ENCODE measurements at regions not wholly inside any gene's neighbourhood (a gene's known extent, or its start where the extent isn't known, plus 50 kb on each side); places are given as distances from the start of the nearest gene placed in this dataset.

DNA sequence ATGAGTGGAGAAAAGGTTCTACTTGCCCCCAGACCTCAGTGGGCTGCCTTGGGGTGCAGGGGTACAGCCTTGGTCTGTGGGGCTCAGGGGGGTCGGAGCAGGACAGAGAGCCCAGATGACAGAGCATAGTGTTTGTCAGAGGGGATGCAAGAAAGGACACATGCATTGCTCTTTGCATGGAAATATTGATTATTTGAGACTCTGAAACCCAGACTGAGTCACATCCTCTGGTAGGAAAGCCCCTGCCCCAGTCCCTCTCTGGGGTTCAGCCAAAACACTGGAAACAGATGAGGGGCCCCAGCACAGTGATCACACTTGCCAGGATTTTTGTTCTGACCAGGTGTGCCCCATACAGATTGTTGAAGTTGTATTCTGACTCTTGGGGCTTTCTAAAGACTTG is 1094.4 kb downstream of the BCL11B start:
- peak in 1 of 2 donors; percentile 59 for DNase-seq

DNA sequence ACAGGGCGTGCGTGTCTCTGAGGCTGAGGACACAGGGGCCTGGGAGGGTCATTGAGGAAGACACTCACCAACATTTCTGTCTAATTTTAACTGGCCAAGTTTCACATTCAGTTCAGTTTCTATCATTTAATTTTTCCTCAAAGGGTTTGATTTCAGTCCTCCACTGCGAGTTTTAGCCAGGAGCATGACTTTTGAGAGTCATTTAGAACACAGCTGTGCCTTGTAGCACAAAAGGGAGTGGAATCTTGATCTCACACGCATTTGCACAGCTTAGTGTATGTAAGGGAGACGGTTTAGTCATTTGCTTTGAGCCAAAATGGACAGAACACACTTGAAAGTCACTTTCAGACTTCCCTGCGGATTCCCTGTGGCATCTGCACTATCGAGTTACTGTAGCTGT is 1090.8 kb downstream of the BCL11B start:
- no peak for DNase-seq

DNA sequence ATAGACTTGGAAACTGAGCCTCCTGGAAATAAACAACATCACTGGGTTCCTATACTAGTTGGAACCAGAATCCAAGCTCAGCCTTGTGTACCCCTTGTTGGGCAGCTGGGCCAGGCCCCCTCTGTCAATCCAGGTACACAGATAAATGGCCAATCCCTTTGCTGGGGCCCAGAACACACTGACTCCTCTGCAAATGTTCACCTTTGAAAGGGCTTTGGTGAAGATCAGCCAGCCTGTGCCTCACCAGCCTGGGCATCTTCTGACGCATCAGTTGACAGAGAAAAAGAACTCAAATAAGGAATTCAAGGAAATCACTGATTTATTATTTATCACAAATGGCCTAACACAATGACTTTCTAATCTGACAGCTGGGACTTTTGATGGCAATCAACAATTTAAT is 1090.2 kb downstream of the BCL11B start:
- no peak for DNase-seq

DNA sequence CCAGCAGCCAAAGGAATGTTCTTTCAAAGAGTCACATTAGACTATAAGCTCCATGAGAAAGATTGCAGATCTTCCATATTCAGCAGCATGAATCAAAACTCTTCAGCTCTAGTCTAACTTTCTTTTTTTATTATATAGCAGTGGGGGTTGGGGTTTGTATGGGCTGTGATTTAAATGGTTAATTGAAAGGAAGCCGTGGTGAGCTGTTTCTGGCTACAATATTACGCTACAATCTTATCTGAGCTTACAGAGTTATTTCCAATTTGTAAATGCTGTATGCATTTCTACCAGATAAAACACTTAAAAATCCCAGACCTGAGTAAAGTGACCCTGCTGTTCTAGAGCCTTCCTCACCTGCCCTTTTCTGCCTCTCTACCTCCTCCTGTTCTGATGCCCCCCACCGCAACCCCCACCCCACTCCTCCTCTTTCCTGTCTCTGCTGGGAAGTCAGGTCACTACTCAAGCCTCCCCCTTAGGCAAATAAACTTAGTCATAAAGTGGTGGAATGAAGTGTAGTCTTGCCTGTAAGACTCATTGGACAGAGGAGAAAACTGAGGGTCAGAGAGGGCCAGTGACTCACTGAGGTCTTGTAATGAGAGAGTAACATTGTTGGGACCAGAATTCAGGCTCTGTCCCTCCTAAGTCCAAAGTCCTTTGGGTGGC is 1089.5 kb downstream of the BCL11B start:
- peak in 1 of 2 donors; percentile 52 for DNase-seq

DNA sequence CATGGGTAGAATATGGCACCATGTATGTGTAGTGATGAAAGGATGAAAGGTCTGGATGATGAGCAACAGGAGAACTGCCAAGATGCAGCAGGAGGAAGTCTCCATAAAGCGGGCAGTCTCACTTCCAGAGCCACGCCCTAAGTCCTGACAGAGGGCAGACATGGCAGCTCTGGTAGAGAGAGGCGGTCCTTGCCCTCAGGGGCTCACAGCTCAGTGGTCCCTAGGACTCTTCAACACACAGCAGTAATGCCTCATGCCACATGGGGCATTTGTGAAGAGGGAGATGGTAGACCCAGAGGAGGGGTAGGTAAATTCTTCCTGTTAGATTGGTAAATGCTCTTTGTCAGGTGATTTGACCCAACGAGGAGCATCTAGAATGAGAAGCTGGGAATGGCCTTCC is 1088.4 kb downstream of the BCL11B start:
- DNase-seq, result no peak

DNA sequence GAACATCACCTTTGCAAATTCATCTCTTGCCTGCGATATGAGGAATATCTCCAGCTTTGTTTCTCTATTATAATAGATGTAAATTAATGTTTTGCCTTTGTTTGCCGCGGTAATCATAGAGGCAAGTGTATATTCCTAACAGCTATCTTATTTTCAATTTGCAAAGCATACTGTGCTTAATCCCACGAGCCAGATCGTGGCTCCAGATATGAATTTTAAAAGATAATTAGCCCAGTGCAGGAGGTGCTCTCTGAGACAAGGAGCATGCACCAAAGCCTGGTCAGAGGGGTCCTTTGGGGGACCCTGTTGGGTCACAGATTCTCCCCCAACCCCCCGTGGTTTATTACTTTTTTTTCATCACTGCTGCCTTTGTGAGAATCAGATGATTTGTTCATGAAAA is 1087.5 kb downstream of the BCL11B start:
- DNase-seq, result no peak

DNA sequence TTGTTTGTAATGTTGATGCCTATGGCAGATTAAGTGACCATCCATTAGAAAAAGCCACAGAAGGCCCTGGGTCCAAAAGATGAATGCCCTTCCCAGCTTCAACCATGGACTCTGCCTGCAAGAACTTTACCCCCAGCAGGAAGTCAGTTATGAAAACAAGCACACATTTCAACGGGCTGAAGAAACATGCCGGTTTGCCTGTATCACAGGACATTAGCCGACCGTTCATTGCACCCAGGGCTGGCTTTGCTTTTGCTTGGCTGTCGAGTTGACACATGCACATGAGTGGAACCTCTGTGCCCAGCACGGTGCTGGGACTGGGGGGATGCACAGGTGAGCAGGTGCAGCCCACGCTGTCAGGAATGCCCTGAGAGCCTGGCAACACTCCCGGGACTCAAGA is 1087.0 kb downstream of the BCL11B start:
- no peak for DNase-seq

DNA sequence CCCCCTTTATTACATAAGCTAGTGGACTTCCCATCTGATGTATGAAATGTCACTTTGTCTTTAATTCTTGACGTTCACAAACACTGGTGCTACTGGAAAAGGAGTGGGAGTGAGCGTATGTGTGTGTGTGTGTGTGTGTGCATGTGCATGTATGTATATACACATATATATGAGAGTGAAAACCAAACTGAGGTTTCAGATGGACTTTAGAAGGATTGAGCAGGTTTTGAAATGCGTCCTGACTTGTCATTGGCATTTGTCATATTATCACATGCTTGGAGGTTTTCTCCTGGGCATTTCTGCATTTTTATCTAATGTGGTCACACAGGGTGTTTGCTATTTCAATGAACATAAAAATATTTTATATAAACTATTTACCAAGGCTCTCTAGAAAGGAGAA is 1085.9 kb downstream of the BCL11B start:
- DNase-seq, result no peak

DNA sequence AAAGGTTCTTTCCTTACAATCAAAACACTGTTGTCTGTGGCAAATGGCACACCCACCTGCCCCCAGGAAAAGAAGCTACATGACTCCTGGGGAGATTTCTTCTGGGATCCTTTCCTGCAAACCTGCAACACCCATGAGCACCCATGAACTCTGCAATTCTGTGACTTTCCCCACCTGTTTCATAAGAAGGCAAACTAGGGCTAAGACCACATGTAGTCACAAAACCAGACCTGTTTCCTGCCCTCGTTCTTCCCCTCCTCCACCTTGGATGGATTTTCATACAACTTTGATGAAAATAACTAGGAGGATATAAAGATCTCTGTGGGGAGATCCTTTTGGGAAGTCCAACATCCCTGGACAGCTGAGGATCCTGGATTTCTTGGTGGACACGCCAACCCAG is 1084.7 kb downstream of the BCL11B start:
- peak in 1 of 2 donors; percentile 41 for DNase-seq

DNA sequence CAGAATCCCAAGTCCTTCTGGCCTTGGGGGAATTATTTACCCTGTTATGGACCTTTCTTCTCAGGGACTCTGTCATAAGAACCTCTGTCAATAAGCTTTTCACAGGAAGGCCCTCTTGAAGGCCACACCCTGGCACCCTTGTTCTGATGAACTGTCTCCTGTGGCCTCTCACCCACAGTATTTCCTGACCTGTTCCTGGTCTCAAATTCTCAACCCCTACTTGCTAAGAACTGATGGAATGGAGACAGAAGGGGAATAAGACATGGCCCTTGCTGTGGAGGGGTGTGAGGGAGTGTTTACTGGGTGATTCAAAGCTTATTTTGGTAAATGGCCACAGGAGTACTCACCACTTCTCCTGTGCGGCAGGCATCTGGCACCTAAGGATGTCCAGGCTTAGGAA is 1082.9 kb downstream of the BCL11B start:
- DNase-seq, result peak; percentile 37 to 69

DNA sequence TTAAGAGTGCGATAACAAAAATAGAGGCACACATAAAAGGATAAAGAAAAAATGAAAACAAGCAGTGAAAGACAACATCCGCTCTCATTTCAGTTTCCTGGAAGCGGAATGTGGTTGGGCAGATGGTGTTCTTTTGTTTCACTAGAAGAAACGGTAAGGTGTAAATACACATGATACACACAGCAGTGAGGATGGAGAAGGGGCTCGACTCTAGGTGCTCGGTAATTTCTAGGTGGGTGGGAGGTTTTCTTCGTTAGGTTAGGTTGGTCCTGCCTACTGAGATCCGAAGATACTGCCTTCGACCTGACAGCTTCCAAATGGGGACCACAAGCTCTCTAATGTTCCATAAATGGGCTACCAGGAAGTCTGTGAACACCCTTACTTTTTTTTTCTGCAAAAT is 1082.5 kb downstream of the BCL11B start:
- peak; percentile 75 to 86 for DNase-seq

DNA sequence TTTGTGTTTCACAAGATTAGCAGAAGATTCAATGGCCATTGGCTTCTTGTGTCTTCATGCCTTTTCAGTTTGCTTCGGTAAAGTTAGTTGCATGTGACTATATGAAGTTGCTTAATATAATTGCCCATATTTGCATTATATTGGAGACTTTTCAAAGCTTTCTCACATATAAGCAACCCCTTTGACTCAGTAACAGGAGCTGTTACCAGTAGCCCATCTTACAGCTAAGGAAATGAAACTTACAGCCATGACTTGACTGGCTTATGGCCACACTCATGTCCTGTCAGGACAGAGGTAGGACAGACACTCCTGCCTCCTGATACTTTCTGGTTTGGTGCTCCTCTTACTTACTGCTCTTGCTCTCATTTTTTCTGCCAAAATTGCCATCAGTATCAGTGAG is 1082.1 kb downstream of the BCL11B start:
- no peak for DNase-seq

DNA sequence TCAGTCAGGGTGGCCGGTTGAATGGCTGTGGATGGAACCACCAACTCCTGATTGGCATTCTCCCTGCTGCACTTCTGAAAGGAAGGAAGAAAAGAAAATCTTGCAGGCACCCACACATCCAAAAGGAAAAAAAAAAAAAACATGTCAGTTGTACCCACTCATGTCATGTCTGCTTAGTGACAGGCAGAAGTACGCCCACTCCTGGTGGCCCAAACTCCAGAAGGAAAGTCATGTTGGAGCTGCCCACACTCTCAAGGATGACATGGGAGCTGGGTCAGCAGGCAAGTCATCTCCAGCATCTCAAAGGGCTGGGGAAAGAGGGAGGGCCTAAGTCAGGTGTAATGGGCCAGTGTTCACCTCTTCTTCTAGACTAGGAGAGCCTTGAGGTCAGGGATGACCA is 1079.1 kb downstream of the BCL11B start:
- no peak for DNase-seq

DNA sequence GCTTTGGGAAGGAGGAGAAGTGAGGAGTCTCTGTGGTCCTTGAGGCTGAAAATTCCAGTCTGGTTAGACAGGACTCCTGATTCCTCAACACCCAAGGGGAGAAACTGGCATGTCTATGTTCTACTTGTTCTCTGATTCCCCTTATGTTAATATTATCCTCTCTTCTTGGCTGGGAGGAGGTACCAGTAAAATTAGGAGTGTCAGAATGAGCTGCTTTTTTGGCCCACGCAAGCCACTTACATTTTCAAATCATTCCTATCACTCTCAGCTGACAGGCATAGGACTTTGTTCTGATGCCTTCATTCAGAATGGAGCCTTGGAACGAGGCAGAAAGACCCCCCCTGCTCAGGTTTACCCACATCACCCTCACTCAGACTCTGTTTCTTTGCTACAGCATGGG is 1077.2 kb downstream of the BCL11B start:
- DNase-seq, result no peak

DNA sequence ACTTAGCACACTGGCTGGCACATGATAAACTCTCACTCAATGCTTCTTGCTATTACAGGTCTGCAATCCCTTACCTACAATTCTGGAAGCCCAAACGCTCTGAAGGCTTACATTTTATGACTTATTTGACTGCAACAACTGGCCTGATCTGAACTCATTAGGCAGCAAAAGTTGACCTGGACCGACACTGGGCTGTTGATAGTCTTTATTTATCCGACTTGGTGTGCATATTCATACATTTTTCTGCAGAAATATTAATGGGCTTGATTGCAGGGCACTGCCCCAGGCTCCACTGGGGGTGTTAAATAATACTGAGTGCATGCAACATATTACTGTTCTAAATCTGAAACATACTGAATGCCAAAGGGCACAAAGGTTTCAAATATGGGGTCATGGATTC is 1076.7 kb downstream of the BCL11B start:
- no peak for DNase-seq

DNA sequence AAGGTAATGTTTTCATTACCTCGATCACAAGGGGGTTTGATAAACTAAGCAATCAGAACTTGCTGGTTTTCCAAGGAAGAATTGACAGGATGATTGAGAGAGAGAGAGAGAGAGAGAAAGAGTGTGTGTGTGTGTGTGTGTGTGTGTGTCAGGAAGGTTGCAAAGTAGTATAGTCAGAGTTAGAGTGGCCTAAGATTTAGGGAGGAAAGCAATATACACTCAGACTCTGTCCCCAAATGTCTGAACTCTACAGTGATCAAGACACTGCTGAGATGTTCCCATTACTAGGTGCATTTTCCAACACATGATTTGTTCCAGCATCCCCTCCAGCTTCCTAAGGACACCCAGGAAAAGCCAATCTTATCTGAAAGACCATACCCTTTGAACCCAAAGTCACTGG is 1074.1 kb downstream of the BCL11B start:
- no peak for DNase-seq

DNA sequence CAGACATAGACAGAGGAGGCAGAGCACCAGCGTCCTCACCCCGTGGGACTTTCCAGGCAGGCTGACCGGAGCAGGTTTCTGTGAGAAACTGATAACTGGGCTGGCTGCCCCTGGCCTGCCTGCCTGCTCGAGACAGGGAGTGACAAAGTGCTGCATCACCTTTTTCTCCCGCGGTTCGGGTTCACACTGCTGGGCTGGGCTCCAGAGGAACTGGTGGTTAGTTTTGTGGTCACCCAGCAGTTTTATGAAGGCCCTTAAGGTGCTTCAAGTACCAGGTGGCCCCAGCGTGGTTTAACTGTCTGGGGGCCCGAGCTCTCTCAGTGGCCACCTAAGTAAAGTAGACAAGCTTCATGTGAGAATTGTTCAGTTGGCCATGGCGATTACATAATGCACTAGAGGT is 1073.6 kb downstream of the BCL11B start:
- peak; percentile 33 to 71 for DNase-seq

DNA sequence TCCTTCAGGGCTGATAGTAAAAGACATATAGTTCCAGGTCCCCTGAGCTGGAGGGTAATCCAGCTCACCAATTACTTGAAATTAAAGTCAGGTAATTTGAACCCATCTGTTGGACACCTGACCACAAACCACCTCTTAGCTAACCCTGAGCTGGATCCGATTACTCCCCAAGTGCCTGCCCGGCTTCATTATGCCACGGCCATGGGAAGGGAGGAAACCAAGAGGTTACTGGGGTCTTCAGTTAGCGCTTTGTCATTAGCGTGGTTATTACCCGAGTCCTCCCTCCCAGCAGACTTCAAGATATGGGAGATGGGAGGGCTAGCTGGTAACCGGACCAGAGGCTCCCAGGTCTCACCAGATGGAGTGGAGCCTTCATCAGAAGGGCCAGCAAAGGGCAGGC is 1071.4 kb downstream of the BCL11B start:
- no peak for DNase-seq

DNA sequence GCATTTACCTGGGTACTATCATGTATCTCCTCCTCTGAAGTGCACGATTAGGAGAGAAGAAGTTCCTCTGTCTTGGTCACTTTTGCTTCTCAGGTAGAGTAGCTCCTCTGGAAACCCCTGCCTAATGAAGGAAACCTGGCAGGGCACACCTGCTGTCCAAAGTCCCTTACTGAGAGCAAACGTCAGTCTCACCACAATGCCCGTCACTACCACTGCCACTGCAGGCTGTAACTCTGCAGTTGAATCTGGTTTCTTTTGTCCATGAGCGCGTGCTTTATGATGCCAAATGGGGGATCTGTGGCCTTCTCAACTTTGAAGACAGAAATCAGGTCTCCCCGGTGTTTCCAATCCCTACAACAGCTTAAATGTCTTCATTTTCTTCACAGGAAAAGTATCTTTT is 1068.6 kb downstream of the BCL11B start:
- DNase-seq, result no peak

DNA sequence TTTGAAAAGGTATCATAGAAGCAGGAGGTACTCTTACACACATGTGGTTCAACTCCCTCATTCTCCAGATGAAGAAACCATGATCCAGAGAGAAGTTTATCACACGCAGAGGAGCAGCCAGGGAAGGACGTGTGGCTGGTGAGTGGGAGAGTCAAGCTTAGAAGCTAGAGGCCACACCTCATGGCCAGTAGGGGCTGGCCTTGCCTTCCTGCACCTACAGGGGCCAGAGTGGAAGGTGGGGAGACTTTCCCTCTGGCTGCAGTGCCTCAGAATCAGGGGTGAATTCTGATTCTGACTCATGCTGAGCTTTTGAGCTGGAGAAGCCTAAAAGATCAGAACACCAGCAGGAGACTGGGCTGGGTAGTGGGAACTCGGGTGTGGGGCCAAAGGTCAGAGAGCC is 1067.9 kb downstream of the BCL11B start:
- DNase-seq, result no peak

DNA sequence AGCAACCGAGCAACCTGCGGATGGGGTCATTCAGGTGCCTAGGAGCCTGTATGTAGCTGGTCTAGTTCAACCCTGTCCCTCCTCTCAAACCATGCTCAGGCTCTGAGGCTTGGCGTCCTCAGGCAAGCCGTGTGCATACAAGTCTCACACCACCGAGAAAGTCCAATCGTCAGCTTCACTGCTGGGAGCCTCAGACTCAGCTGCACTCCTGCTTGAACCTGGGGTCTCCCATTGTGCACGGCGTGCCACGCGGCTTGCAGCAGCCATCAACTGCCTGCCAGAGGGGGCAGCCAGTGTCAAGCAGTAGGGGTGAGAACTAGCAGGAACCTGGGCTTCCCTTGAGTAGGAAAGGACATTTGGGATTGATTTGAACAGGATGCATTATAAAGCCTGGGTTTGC is 1064.6 kb downstream of the BCL11B start:
- no peak for DNase-seq

DNA sequence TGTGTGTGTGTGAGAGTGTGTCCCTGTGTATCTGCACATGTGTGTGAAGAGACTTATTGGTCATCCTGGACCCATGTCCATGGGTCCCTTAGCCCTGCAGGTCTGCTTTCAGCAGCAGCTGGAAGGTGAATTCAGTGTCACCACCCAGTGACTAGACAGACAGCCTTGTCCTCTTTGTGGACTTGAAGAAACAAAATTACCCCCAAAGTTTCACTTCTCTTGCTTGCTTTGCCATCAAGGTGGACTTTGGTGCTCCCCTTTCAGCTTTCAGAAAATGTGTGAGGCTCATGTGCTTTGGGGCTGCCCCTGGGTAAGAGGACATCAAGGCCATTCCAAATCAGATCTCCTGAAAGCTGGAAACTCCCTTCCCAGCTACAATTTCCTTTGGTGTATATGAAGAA is 1063.8 kb downstream of the BCL11B start:
- no peak for DNase-seq

DNA sequence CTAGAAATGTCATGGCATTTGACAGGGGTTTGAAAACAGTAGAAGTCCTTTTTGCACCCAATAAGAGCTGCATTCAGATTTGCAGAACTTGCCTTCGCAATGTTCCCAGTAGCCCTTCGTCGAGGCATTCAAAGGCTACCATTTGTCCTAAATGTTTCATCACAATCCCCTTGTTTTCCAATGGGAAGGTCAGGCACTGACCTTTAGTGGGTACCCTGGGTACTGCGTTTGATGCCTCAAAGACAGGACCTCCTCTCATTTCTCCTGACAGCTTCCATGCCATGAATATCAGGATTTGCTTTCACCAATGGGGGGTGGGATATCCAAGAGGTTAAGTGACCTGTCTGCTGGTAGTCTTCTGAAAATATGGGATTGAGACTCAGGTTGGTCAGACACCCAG is 1063.1 kb downstream of the BCL11B start:
- DNase-seq, result no peak

DNA sequence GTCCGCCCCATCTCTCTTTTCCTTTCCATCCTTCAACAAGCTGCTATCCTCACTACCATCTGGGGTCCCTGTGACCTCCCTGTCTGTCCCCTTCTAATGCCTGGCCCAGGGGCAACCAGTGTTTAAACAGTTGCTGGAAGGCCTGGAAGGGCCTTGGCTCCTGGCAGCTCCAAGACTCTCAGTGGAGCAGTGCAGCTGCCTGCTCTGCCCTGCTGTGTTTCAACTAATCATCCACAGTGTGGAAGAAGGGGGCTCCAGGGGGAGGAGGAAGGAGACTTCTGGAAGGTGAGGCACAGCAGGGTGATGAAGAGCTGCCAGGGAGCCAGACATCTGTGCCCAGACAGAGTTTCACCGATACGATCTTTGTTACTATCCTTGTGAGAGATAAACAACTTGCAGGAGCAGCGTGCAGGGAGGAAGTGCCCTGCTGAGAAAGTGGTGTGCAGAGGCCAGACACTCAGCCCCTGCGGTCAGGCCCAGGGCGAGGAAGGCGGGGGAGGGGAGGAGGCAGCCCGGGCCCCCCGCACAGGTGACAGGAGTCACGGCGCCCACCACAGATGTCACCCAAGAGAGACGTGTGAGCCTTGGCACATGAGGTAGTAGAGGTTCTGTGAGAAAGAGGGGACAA is 1061.8 kb downstream of the BCL11B start:
- peak; percentile 52 to 62 for DNase-seq

DNA sequence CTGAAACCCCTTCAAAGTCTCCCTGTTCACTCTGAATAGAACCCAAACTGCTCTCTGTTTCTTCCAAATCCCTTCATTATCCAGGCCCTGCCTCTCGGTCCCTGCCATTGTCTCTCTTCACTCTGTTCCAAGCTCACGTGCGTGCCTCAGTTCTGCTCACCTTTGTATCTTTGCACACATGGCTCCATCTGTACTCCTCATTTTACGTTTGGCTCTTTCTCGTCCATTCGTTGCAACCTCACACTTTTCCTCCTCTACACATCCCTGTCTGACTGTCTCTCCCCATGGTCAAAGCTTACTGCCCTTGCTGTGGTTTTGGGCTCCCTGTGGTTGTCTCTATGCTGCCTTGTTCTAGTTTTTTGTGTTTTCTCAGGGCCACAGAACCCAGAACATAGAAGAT is 1054.5 kb downstream of the BCL11B start:
- DNase-seq, result no peak
